NCI-H524 treated with DMSO at 0.1 percent for 48 hours (cell line): ENCODE measurements at regions not wholly inside any gene's neighbourhood (a gene's known extent, or its start where the extent isn't known, plus 50 kb on each side); places are given as distances from the start of the nearest gene placed in this dataset.

Source experiments
- DNase-seq: peaks from one replicate; lab custom pipeline; 2025; lab: John Stamatoyannopoulos, UW

DNA sequence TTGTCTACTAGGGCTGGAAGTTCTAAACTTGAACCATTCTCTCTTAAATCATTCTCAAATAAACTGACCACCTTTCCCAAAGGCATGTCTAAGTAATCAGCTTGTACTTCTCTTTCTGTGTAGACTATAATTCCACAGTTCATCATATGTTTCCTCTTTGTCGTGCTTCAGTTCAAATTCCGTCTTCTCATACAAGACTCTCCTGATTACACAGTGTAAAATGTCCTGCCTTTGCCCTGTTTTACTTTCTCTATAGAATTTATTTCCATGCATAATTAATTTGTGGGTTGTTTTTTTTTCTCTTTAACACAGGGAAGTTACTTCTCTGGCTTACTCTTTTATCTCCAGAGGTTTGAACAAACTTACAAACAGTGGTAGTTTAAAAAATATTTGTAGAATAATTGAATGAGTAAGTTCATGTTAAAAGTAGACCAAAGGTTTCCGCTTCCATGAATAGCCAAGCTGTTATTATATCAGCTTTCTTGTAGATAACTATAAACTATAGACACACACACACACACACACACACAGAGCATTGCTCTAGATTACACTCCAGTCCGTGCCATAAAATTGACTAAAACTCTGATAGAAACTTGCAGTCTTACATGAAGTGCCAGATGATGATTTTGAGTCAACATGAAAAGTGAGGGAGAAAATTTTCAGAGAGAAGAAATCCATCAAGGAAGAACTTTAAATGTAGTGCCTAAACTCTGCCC is 119.0 kb downstream of the SUCNR1 start:
- no peak for DNase-seq

GRCh38 chr3:151995091-151995490 is 121.6 kb downstream of the SUCNR1 start:
- no peak for DNase-seq

DNA sequence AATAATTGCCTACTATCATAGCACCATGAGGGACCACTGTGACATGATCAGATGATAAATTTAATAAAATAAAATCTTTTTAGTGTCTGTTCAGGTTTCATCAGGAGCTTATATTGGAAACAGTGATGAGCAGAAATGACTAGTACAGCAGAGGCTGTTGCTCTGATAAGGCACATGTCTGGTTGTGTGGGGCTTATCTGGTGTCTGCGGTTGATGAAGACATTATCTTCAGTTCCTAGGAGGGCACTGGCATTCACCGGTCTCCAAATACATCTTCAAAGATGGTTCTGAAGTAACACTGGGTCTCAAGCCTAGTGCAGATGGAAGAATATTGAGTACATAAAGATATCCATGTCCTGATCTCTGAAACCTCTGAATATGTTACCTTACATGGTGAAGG is 125.3 kb downstream of the SUCNR1 start:
- no peak for DNase-seq

- DNase-seq, result no peak
Measured at GRCh38 chr3:151999936-152000335, 126.5 kb downstream of the SUCNR1 start.

GRCh38 chr3:152011812-152012735 is 138.6 kb downstream of the SUCNR1 start:
- no peak for DNase-seq

DNA sequence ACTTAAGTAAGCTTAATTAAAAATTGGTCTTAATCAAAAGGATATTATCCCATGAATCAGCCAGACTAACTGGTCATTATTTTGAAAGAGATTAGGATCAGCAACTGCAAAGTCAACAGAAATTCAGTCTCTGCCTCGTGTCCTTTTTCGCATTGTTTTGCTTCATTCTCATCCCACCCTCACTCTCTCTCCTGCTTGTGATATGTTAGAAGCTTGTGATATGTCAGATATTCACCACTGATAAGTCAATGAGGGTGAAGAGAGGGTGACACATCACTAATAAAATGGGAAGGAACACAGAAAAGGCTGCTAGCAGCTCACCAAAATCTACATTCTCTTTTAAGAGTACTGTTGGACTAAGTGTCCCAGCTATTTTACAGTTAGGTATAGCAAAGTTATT is 146.1 kb downstream of the SUCNR1 start:
- DNase-seq, result peak; percentile 55

DNA sequence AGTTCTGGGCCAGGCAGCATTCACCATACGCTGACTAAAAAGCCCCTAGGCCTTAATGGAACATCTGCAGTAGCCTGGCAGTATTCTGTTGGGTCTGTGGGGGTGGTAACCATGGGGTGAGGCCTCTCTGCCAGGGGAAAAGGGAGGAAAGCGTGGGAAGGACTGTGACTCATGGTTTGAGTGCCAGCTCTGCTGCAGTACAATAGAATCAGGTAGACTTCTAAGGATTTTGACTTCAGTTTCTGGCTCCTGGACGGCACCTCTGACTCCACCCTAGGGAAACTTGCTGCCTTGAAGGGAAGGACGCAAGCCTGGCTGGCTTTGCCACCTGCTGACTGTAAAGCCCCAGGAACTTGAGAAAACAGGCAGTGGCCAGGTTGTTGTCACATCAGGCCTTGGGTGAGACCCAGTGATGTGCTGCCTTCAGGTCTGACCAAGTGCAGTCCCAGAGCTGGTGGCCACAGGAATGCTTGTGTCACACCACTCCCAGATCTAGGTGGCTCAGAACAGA is 148.6 kb downstream of the SUCNR1 start:
- no peak for DNase-seq

DNA sequence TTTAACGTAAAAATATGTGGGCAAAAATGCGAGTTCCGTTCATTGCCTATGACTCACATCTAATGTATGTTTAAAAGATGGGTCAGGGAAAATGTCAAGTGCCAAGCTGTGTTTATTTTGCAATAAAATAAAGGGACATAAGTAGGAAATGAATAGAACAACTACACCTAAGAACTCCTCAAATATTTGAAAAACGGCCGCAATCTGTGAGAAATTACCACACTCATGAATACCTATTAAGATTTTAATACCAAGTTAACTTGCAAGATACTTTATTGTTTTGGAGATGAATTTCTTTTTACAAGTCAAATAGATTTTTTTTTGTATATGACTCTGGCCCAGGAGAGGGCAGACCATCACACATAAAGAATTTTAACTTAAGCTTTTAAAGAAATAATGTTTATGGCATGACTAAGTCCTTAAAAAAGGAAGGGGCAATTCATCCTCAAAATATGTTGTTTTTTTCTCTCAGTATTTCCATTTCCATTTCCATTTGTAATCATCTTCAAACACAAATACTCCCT is 152.7 kb downstream of the SUCNR1 start:
- DNase-seq, result no peak

DNA sequence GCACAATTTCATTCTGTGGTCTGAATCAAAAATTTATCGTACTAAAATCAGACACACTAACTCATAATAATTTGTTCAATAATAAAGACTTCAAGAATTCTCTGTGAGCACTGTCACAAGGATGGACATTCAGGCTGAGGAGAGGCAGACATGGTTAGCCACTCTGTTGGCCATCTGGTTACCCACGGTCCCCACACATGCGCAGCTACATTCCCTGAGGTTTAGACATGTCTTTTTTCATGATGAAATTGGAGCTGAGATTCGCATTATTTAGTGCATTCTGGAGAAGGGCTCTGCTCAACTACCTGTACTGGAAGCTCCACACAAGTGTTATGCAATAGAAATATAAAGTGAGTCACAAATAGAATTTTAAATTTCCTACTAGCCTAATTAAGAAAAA is 156.9 kb downstream of the SUCNR1 start:
- DNase-seq, result peak; percentile 13

DNA sequence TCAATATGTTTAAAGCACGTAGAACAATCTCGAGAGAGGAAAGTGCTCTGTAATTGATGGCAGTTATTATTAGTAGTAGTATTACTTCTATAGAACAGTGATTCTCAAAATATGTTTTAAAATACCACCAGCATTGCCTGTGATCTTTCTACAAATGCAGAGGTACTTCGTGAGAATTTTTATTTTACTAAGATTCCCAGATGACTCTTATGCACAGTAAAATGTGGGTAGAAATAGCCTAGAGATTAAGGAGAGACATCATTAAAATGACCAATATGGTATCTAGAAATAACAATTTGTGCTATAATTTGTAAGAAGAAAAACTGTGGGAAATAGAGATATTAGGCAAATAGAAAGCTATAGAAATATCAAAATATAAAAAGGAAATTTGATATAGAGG is 157.9 kb downstream of the SUCNR1 start:
- DNase-seq, result no peak

GRCh38 chr3:152037297-152037696 is 163.9 kb downstream of the SUCNR1 start:
- DNase-seq, result no peak

DNA sequence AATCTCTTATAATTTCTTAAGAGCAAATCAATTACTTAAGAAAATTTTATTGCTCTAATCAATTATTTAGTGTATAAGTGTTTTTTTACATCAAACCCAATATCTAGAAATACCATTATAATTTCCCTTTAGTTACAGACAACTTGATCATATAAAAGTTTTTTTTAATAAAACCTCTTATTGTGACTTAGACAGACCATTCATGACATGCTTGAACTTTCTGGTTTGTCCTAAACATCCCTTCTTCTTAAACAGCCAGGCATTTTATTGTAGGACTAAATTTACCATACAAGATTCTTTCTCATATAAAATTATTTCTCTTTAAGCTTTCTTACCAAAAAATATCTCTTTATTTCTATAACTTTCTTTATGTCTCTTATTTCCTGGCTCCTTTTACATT is 164.5 kb downstream of the SUCNR1 start:
- no peak for DNase-seq

DNA sequence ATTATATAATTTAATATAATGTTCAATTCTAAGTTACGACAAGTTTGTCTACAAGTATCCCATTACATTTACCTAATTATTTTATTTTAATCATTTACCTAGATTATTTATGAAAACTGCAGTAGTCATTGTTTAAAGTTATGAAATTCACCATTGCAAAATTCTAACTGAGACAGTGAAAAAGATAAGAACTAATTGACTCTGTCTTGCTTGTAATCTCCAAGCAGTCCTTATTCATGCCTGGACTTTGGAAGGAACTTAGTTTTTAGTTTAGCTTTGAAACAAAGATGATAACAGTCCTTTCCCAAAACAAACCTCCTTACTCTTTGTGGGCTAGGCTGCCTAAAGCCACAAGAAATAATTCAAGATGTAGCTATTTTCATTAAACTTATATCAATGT is 165.0 kb downstream of the SUCNR1 start:
- DNase-seq, result no peak

DNA sequence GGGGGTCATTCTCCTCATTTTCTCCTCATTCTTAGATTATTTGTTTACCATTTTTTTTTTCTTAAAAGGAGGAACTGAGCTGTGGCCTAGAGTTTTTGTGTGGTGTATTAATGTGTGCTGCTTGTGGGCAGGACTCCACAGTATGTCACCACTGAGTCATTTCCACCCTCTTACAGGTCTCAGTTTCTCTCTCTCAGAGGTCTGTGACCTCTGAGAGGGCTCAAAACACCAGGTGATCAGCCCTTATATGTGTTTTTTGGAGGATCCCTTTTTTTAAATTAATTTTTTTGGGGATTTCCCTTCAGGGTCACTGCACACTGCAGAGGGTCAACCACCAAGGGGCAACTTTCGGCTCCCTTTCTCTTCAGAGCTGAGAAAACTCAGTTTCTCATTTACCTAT is 166.4 kb downstream of the SUCNR1 start:
- DNase-seq, result no peak

- DNase-seq, result no peak
Measured at GRCh38 chr3:152040319-152040718, 166.9 kb downstream of the SUCNR1 start.

- no peak for DNase-seq
Measured at GRCh38 chr3:152043620-152044019, 170.2 kb downstream of the SUCNR1 start.

GRCh38 chr3:152046280-152046679 is 172.8 kb downstream of the SUCNR1 start:
- DNase-seq, result no peak

- DNase-seq, result no peak
Measured at GRCh38 chr3:152047465-152047864, 174.0 kb downstream of the SUCNR1 start.

DNA sequence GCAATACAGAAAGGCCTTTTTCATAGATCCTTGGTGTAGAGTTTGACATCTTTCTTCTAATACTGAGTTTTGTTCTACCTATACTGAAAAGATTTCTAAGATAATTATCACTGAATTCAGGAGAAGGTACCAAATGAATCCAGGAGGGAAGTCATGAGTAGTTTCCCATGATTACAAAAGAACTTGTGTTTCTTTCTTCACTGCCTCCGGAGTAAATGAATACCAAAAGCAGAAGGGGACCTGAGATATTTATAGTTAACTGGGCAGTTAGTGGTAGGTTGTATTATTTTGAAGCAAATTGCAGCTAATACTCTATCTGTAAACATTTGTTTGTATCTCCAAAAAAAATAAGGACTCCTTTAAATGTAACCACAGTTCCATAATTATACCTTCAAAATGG is 175.4 kb downstream of the SUCNR1 start:
- no peak for DNase-seq

- no peak for DNase-seq
Measured at GRCh38 chr3:152050903-152051302, 177.5 kb downstream of the SUCNR1 start.

GRCh38 chr3:152051501-152052404 is 178.3 kb downstream of the SUCNR1 start:
- no peak for DNase-seq

- DNase-seq, result no peak
Measured at GRCh38 chr3:152053866-152054265, 180.4 kb downstream of the SUCNR1 start.
